HepG2 (cell line): ENCODE measurements at regions not wholly inside any gene's neighbourhood (a gene's known extent, or its start where the extent isn't known, plus 50 kb on each side); places are given as distances from the start of the nearest gene placed in this dataset.

Source experiments
- ARHGAP35 ChIP-seq: sonication (generic); formaldehyde crosslinking; IDR thresholded peaks from 2 replicates; pipeline ENCODE4 v1.9.0; 2022; ENCODE audit warnings: mild to moderate bottlenecking, inconsistent platforms, moderate library complexity, missing genetic modification reagents, borderline replicate concordance
- CENPT ChIP-seq: sonication (generic); formaldehyde crosslinking; IDR thresholded peaks from 2 replicates; pipeline ENCODE4 v1.8.0; 2022; ENCODE audit warnings: low read depth, mild to moderate bottlenecking, moderate library complexity, missing genetic modification reagents
- KIAA2018 ChIP-seq: sonication (generic); formaldehyde crosslinking; IDR thresholded peaks from 2 replicates; pipeline ENCODE4 v1.5.0; 2020; ENCODE audit warnings: mild to moderate bottlenecking, missing genetic modification reagents, borderline replicate concordance
- RARA ChIP-seq: IDR thresholded peaks from 2 replicates; pipeline ENCODE4 v1.6.1; 2016; ENCODE audit warnings: missing genetic modification reagents, missing compliant biosample characterization
- SMAD3 ChIP-seq: sonication (generic); formaldehyde crosslinking; IDR thresholded peaks from 2 replicates; pipeline ENCODE4 v1.4.0; 2020; ENCODE audit warnings: missing genetic modification reagents
- ZNF296 ChIP-seq: sonication (generic); formaldehyde crosslinking; conservative IDR thresholded peaks from 2 replicates; pipeline ENCODE4 v1.5.0; 2020; ENCODE audit warnings: mild to moderate bottlenecking, missing genetic modification reagents
- ZNF318 ChIP-seq: sonication (generic); formaldehyde crosslinking; IDR thresholded peaks from 2 replicates; pipeline ENCODE4 v1.4.0; 2020; ENCODE audit warnings: mild to moderate bottlenecking, missing genetic modification reagents
- ZNF619 ChIP-seq: sonication (generic); formaldehyde crosslinking; IDR thresholded peaks from 2 replicates; pipeline ENCODE4 v1.4.0; 2020; ENCODE audit warnings: mild to moderate bottlenecking, missing genetic modification reagents
- ZNF629 ChIP-seq: sonication (generic); formaldehyde crosslinking; conservative IDR thresholded peaks from 2 replicates; pipeline ENCODE4 v1.5.0; 2020; ENCODE audit warnings: missing genetic modification reagents
- ZNF709 ChIP-seq: sonication (generic); formaldehyde crosslinking; IDR thresholded peaks from 2 replicates; pipeline ENCODE4 v1.5.0; 2020; ENCODE audit warnings: mild to moderate bottlenecking, missing genetic modification reagents

- TF ChIP-seq ZNF318 (CRISPR knock-in tag) (no peak), ZNF709 (CRISPR knock-in tag) (no peak), ZNF619 (CRISPR knock-in tag) (no peak), ZNF629 (CRISPR knock-in tag) (no peak), CENPT (CRISPR knock-in tag) (no peak), KIAA2018 (CRISPR knock-in tag) (no peak), RARA (CRISPR knock-in tag) (peak; percentile 34; the same call in 1 of the 2 replicates), ZNF296 (CRISPR knock-in tag) (no peak), ARHGAP35 (no peak), SMAD3 (CRISPR knock-in tag) (no peak)
Measured at GRCh38 chr5:74361406-74362358, 278.8 kb downstream of the ENC1 start (continued).
